ENCODE measurements at regions not wholly inside any gene's neighbourhood (a gene's known extent, or its start where the extent isn't known, plus 50 kb on each side); places are given as distances from the start of the nearest gene placed in this dataset.
"Not testable (repeated sequence)": the region's sequence is repeated elsewhere in the genome, so short reads cannot be mapped to it uniquely, and the experiment has no call there.

- H4K20me1 ChIP-seq (ENCODE audit: low read depth, low read length): no peaks in the 10 kb centered on the region
- no peaks in the 10 kb centered on the region for H3K79me2 ChIP-seq (ENCODE audit: insufficient read depth, low read length)
- no peak overlapping the region for H3K4me3 ChIP-seq (ENCODE audit: insufficient read depth, low read length, poor library complexity, severe bottlenecking)
- no peaks in the 10 kb centered on the region for H3K36me3 ChIP-seq (ENCODE audit: low read length)
- no peaks in the 10 kb centered on the region for H3F3A ChIP-seq (ENCODE audit: insufficient read depth)
- H3K27ac ChIP-seq (ENCODE audit: low read depth, low read length): no peak overlapping the region
- no peaks in the 10 kb centered on the region for H3K27me3 ChIP-seq (ENCODE audit: low read length)
- H2AFZ ChIP-seq (ENCODE audit: low read depth, low read length, severe bottlenecking): no peak overlapping the region
- H3K9ac ChIP-seq (ENCODE audit: low read length): no peak overlapping the region
- H3K9me2 ChIP-seq (replicated peaks; ENCODE audit: insufficient read depth, low read length): no peaks in the 10 kb centered on the region
- H3K4me2 ChIP-seq (ENCODE audit: low read depth, low read length, poor library complexity, severe bottlenecking): no peak overlapping the region
- TF ChIP-seq EZH2phosphoT487 (conservative IDR thresholded peaks at IDR 0.05; ENCODE audit: low read length): no peak
- no peak for TF ChIP-seq CTCF (IDR thresholded peaks at IDR 0.05; ENCODE audit: insufficient read depth, low read length, poor library complexity, severe bottlenecking)
- no peaks in the 10 kb centered on the region for H3K9me3 ChIP-seq (ENCODE audit: insufficient read depth, low read length)
These were observed 1283.8 kb upstream of the PABPC4L start for GRCh38 chr4:135485371-135485770.

- Histone ChIP-seq H3F3A (ENCODE audit: insufficient read depth) (no peaks in the 10 kb centered on the region), H3K4me2 (ENCODE audit: low read depth, low read length, poor library complexity, severe bottlenecking) (peak overlapping the region; percentile 47), H3K36me3 (ENCODE audit: low read length) (no peaks in the 10 kb centered on the region), H3K4me3 (ENCODE audit: insufficient read depth, low read length, poor library complexity, severe bottlenecking) (no peak overlapping the region), H4K20me1 (ENCODE audit: low read depth, low read length) (no peaks in the 10 kb centered on the region), H3K9me3 (ENCODE audit: insufficient read depth, low read length) (no peaks in the 10 kb centered on the region), H3K79me2 (ENCODE audit: insufficient read depth, low read length) (no peaks in the 10 kb centered on the region), H3K9me2 (replicated peaks; ENCODE audit: insufficient read depth, low read length) (no peaks in the 10 kb centered on the region), H3K27me3 (ENCODE audit: low read length) (no peaks in the 10 kb centered on the region), H3K27ac (ENCODE audit: low read depth, low read length) (no peak overlapping the region), H3K9ac (ENCODE audit: low read length) (no peak overlapping the region), H2AFZ (ENCODE audit: low read depth, low read length, severe bottlenecking) (peak overlapping the region; percentile 45)
- TF ChIP-seq EZH2phosphoT487 (conservative IDR thresholded peaks at IDR 0.05; ENCODE audit: low read length) (no peak), CTCF (IDR thresholded peaks at IDR 0.05; ENCODE audit: insufficient read depth, low read length, poor library complexity, severe bottlenecking) (no peak)
These were observed 1274.7 kb upstream of the PABPC4L start for GRCh38 chr4:135476272-135476671.

GRCh38 chr4:135464311-135464710, 1262.7 kb upstream of the PABPC4L start:
- no peak overlapping the region for H2AFZ ChIP-seq (ENCODE audit: low read depth, low read length, severe bottlenecking)
- H3K36me3 ChIP-seq (ENCODE audit: low read length): no peaks in the 10 kb centered on the region
- no peaks in the 10 kb centered on the region for H3K9me2 ChIP-seq (replicated peaks; ENCODE audit: insufficient read depth, low read length)
- TF ChIP-seq EZH2phosphoT487 (conservative IDR thresholded peaks at IDR 0.05; ENCODE audit: low read length): no peak
- H4K20me1 ChIP-seq (ENCODE audit: low read depth, low read length): no peaks in the 10 kb centered on the region
- no peaks in the 10 kb centered on the region for H3F3A ChIP-seq (ENCODE audit: insufficient read depth)
- no peaks in the 10 kb centered on the region for H3K9me3 ChIP-seq (ENCODE audit: insufficient read depth, low read length)
- H3K4me2 ChIP-seq (ENCODE audit: low read depth, low read length, poor library complexity, severe bottlenecking): no peak overlapping the region
- no peak overlapping the region for H3K27ac ChIP-seq (ENCODE audit: low read depth, low read length)
- no peaks in the 10 kb centered on the region for H3K27me3 ChIP-seq (ENCODE audit: low read length)
- H3K9ac ChIP-seq (ENCODE audit: low read length): no peak overlapping the region
- H3K4me3 ChIP-seq (ENCODE audit: insufficient read depth, low read length, poor library complexity, severe bottlenecking): no peak overlapping the region
- H3K79me2 ChIP-seq (ENCODE audit: insufficient read depth, low read length): no peaks in the 10 kb centered on the region

GRCh38 chr4:135447598-135447997, 1246.0 kb upstream of the PABPC4L start:
- H4K20me1 ChIP-seq (ENCODE audit: low read depth, low read length); H3K9me2 ChIP-seq (replicated peaks; ENCODE audit: insufficient read depth, low read length); H3K9ac ChIP-seq (ENCODE audit: low read length); H3K4me2 ChIP-seq (ENCODE audit: low read depth, low read length, poor library complexity, severe bottlenecking); H3K4me3 ChIP-seq (ENCODE audit: insufficient read depth, low read length, poor library complexity, severe bottlenecking); H3K36me3 ChIP-seq (ENCODE audit: low read length); H3F3A ChIP-seq (ENCODE audit: insufficient read depth); H3K27me3 ChIP-seq (ENCODE audit: low read length); H2AFZ ChIP-seq (ENCODE audit: low read depth, low read length, severe bottlenecking); H3K79me2 ChIP-seq (ENCODE audit: insufficient read depth, low read length); H3K27ac ChIP-seq (ENCODE audit: low read depth, low read length); H3K9me3 ChIP-seq (ENCODE audit: insufficient read depth, low read length): not testable (repeated sequence)

All from SU-DHL-6 (cell line).